HG03108 (cell line): ENCODE measurements at regions not wholly inside any gene's neighbourhood (a gene's known extent, or its start where the extent isn't known, plus 50 kb on each side); places are given as distances from the start of the nearest gene placed in this dataset.

Source experiments
- ATAC-seq: cut with Tn5 transposase; IDR thresholded peaks from one replicate; pipeline ENCODE4 v1.9.1; 2021; ENCODE audit warnings: moderate library complexity; ENCODE audit not compliant: unreplicated experiment

- ATAC-seq: no peak
Measured at GRCh38 chr16:47806309-47806847, 345.2 kb downstream of the PHKB start.

- no peak for ATAC-seq
Measured at GRCh38 chr16:47787696-47788095, 326.6 kb downstream of the PHKB start.

- no peak for ATAC-seq
Measured at GRCh38 chr16:47781673-47782072, 320.5 kb downstream of the PHKB start.

GRCh38 chr16:47780213-47780875, 319.2 kb downstream of the PHKB start:
- no peak for ATAC-seq

GRCh38 chr16:47779201-47780016, 318.3 kb downstream of the PHKB start:
- no peak for ATAC-seq

- no peak for ATAC-seq
Measured at GRCh38 chr16:47778106-47778801, 317.1 kb downstream of the PHKB start.

GRCh38 chr16:47777220-47777619, 316.1 kb downstream of the PHKB start:
- no peak for ATAC-seq

GRCh38 chr16:47774661-47775060, 313.5 kb downstream of the PHKB start:
- ATAC-seq: no peak

GRCh38 chr16:47753659-47754058, 292.5 kb downstream of the PHKB start:
- ATAC-seq: no peak
